ENCODE measurements at regions not wholly inside any gene's neighbourhood (a gene's known extent, or its start where the extent isn't known, plus 50 kb on each side); places are given as distances from the start of the nearest gene placed in this dataset.

DNA sequence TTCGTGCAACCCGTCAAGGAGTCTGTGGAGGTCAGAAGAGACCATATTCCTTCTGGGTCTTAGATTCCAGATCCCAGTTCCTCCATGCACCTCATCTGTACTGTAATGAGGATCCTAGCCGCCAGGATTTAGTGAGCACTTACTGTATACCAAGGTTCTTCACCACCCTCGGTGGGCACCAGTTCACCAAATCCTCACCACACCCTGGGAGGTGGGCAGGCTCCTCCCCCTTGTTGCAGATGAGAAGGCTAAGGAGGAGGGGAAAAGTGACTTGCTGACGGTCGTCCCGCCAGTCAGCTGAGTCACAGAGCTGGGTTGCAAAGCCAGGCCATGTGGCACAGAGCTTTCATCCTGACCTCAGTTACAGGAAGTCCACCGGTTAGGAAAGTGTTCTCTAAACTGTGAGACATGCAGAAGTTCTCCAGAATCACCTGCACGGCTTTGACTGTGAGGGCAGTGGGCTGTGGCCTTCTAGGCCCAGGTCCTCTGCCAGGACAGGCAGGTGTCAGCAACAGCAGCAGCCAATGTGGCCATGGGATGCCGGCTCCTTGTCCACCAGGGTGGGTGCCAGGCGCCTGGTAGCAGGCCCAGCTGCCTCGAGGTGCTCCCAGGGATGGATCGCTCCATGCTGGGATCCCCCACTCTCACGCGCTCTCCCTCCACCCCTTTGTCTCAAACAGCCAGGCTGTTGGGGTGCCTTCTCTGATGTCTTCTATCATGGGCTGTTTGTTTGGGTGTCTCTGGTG is 240.3 kb upstream of the GSE1 start:
- no peak overlapping the region for H3K4me3 ChIP-seq
- no peak for TF ChIP-seq POLR2AphosphoS5 (IDR thresholded peaks at IDR 0.05; ENCODE audit: borderline replicate concordance, low read depth, low read length)
- TF ChIP-seq EZH2 (IDR thresholded peaks at IDR 0.05) = no peak
- TF ChIP-seq FOXP2 (optimal IDR thresholded peaks at IDR 0.05; ENCODE audit: control extremely low read depth, extremely low read length, insufficient read depth) = no peak
- no peaks in the 10 kb centered on the region for H3K36me3 ChIP-seq (ENCODE audit: insufficient read depth, low read length)
- no peaks in the 10 kb centered on the region for H3K9me3 ChIP-seq (ENCODE audit: low read depth, low read length)
- H3K9ac ChIP-seq (ENCODE audit: insufficient read length) = no peak overlapping the region
- DNase-seq (ENCODE audit: low read depth, low spot score) = no peak
- H3K27ac ChIP-seq = no peak overlapping the region

DNA sequence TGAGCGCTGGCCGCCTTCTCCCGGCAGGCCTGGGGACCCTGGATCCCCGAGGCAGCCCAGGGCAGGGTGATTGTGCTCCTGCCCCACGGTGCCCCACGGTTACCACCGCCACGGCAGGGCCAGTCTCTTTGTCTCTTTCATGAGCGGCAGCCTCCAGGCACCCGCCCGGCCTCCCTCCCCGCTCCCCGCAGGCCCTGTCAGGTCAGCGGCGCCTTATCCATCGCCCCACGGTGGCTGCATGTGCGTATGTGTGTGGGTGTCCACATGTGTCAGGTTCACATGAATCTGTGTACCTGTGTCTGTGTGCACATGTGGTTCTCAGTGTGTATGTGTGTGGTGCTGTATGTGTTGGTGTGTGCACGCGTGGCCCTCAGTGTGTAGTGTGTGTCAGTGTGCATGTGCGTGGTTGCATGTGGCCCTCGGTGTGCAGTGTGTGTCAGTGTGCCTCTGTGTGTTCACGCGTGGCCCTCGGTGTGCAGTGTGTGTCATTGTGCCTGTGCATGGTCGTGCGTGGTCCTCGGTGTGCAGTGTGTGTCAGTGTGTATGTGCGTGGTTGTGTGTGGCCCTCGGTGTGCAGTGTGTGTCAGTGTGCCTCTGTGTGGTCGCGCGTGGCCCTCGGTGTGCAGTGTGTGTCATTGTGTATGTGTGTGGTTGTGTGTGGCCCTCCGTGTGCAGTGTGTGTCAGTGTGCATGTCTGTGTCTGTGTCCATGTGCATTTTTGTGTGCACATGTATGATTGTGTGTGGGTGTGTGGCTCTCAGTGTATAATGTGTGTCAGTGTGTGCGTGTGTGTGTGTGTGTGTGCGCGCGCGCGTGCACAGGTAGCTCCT is 239.2 kb upstream of the GSE1 start:
- no peak overlapping the region for H3K27ac ChIP-seq
- no peaks in the 10 kb centered on the region for H3K9me3 ChIP-seq (ENCODE audit: low read depth, low read length)
- no peak for DNase-seq (ENCODE audit: low read depth, low spot score)
- no peak overlapping the region for H3K4me3 ChIP-seq
- no peak overlapping the region for H3K9ac ChIP-seq (ENCODE audit: insufficient read length)
- TF ChIP-seq FOXP2 (optimal IDR thresholded peaks at IDR 0.05; ENCODE audit: control extremely low read depth, extremely low read length, insufficient read depth) (no peak), POLR2AphosphoS5 (IDR thresholded peaks at IDR 0.05; ENCODE audit: borderline replicate concordance, low read depth, low read length) (no peak), EZH2 (IDR thresholded peaks at IDR 0.05) (no peak)
- H3K36me3 ChIP-seq (ENCODE audit: insufficient read depth, low read length) = no peaks in the 10 kb centered on the region

- Histone ChIP-seq H3K9ac (ENCODE audit: insufficient read length) (no peak overlapping the region), H3K4me3 (no peak overlapping the region), H3K36me3 (ENCODE audit: insufficient read depth, low read length) (no peaks in the 10 kb centered on the region), H3K9me3 (ENCODE audit: low read depth, low read length) (no peaks in the 10 kb centered on the region), H3K27ac (no peak overlapping the region)
- DNase-seq (ENCODE audit: low read depth, low spot score) = no peak
- no peak for TF ChIP-seq FOXP2 (optimal IDR thresholded peaks at IDR 0.05; ENCODE audit: control extremely low read depth, extremely low read length, insufficient read depth)
- no peak for TF ChIP-seq EZH2 (IDR thresholded peaks at IDR 0.05)
- TF ChIP-seq POLR2AphosphoS5 (IDR thresholded peaks at IDR 0.05; ENCODE audit: borderline replicate concordance, low read depth, low read length) = no peak
Measured at GRCh38 chr16:85374571-85374872, 238.6 kb upstream of the GSE1 start.

- H3K4me3 ChIP-seq = no peak overlapping the region
- H3K9ac ChIP-seq (ENCODE audit: insufficient read length) = no peak overlapping the region
- TF ChIP-seq EZH2 (IDR thresholded peaks at IDR 0.05) (no peak), FOXP2 (optimal IDR thresholded peaks at IDR 0.05; ENCODE audit: control extremely low read depth, extremely low read length, insufficient read depth) (no peak), POLR2AphosphoS5 (IDR thresholded peaks at IDR 0.05; ENCODE audit: borderline replicate concordance, low read depth, low read length) (no peak)
- no peak overlapping the region for H3K27ac ChIP-seq
- no peaks in the 10 kb centered on the region for H3K36me3 ChIP-seq (ENCODE audit: insufficient read depth, low read length)
- DNase-seq (ENCODE audit: low read depth, low spot score) = no peak
- H3K9me3 ChIP-seq (ENCODE audit: low read depth, low read length) = no peaks in the 10 kb centered on the region
Measured at GRCh38 chr16:85375282-85375681, 237.8 kb upstream of the GSE1 start.

DNA sequence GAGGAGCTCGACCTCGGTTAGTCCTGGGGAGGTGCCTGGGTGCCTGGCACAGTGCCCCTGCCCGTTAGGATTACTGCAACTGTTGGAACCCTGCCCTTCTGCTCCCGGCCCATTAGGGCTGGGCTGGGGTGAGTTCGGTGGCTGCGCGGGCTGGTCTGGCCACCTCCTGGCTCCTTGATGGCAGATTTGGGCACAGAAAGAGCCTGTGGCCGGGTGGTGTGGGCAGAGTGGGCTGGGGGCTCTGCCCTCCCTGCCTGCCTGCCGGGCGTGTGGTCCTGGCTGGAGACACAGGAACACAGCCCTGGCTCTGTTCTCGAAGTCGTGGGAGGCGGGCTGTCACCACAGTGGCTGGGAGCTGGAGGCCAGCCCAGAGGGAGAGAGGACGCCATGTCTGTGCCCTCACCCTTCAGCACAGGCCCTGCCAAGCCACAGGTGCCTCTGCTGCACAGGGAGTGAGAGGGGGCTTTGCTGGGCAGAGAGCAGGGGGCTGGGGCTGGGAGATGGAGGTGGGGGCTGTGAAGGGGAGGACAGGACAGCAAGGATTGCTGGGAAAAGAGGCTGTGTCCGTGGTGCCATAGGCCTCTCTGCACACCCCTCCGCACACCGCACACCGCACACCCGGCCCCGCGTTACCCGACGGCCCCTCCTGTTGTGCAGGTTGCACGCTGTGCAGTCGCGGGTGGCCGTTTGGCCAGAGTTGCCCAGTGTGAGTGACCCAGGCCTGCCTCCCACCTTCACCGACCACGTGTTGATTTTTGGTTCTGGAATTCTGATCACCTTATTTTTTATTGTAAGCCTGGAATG is 236.6 kb upstream of the GSE1 start:
- no peak overlapping the region for H3K4me3 ChIP-seq
- H3K9ac ChIP-seq (ENCODE audit: insufficient read length) = no peak overlapping the region
- DNase-seq (ENCODE audit: low read depth, low spot score) = no peak
- H3K27ac ChIP-seq = no peak overlapping the region
- H3K36me3 ChIP-seq (ENCODE audit: insufficient read depth, low read length) = no peaks in the 10 kb centered on the region
- no peaks in the 10 kb centered on the region for H3K9me3 ChIP-seq (ENCODE audit: low read depth, low read length)
- TF ChIP-seq POLR2AphosphoS5 (IDR thresholded peaks at IDR 0.05; ENCODE audit: borderline replicate concordance, low read depth, low read length) = no peak

- H3K36me3 ChIP-seq (ENCODE audit: insufficient read depth, low read length) = no peaks in the 10 kb centered on the region
- DNase-seq (ENCODE audit: low read depth, low spot score) = no peak
- no peaks in the 10 kb centered on the region for H3K9me3 ChIP-seq (ENCODE audit: low read depth, low read length)
- no peak overlapping the region for H3K4me3 ChIP-seq
- TF ChIP-seq POLR2AphosphoS5 (IDR thresholded peaks at IDR 0.05; ENCODE audit: borderline replicate concordance, low read depth, low read length) (no peak), FOXP2 (optimal IDR thresholded peaks at IDR 0.05; ENCODE audit: control extremely low read depth, extremely low read length, insufficient read depth) (no peak), EZH2 (IDR thresholded peaks at IDR 0.05) (no peak)
- no peak overlapping the region for H3K9ac ChIP-seq (ENCODE audit: insufficient read length)
- no peak overlapping the region for H3K27ac ChIP-seq
Measured at GRCh38 chr16:85377388-85378144, 235.6 kb upstream of the GSE1 start.

GRCh38 chr16:85378145-85379040 is 234.7 kb upstream of the GSE1 start:
- TF ChIP-seq POLR2AphosphoS5 (IDR thresholded peaks at IDR 0.05; ENCODE audit: borderline replicate concordance, low read depth, low read length) (no peak), EZH2 (IDR thresholded peaks at IDR 0.05) (no peak), FOXP2 (optimal IDR thresholded peaks at IDR 0.05; ENCODE audit: control extremely low read depth, extremely low read length, insufficient read depth) (no peak)
- Histone ChIP-seq H3K9me3 (ENCODE audit: low read depth, low read length) (no peaks in the 10 kb centered on the region), H3K4me3 (no peak overlapping the region), H3K9ac (ENCODE audit: insufficient read length) (no peak overlapping the region), H3K36me3 (ENCODE audit: insufficient read depth, low read length) (no peaks in the 10 kb centered on the region), H3K27ac (no peak overlapping the region)
- DNase-seq (ENCODE audit: low read depth, low spot score) = no peak
